HG03135 (cell line): ENCODE measurements at regions not wholly inside any gene's neighbourhood (a gene's known extent, or its start where the extent isn't known, plus 50 kb on each side); places are given as distances from the start of the nearest gene placed in this dataset.

Experiments
- ATAC-seq: cut with Tn5 transposase; IDR thresholded peaks from one replicate; pipeline ENCODE4 v1.9.1; 2021; ENCODE audit warnings: mild to moderate bottlenecking, moderate library complexity; ENCODE audit not compliant: unreplicated experiment

- no peak for ATAC-seq
Observed at GRCh38 chr3:80542456-80542855, 774.7 kb upstream of the ROBO1 start.

- ATAC-seq = no peak
Observed at GRCh38 chr3:80537680-80538079, 769.9 kb upstream of the ROBO1 start.

- no peak for ATAC-seq
Observed at GRCh38 chr3:80535286-80535685, 767.5 kb upstream of the ROBO1 start.

DNA sequence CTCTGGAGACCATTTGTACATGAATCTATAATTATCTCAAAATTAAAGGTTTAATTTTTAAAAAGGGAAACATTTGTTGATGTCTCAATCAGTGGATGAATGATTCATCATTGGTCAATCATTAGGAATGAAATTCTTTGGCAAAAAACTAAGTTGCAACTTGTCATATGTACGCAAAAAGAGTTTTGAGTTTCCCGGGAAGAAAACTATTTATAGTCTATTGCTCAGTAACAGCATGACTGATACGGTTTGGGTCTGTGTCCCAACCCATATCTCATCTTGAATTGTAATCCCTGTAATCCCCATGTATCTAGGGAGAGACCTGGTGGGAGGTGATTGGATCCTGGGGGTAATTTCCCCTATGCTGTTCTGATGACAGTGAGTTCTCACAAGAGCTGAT is 765.8 kb upstream of the ROBO1 start:
- no peak for ATAC-seq

DNA sequence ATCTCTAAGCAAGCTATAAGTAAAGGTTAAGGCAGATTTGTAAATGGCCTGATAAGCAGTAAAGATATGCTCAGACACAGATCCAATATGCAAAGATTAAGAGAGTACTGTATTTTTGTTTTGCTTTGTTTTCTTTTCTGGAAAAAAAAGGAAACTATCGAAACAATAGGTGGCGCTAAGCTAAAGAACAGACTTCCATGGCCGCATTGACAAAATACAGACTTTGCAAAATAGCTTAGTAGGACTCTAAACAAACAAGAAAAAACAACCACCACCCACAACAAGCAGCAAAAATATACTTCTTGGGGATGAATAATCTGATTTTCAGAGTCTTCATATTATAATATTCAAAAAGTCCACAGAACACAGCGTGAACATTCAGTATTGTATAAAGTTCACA is 758.4 kb upstream of the ROBO1 start:
- no peak for ATAC-seq

GRCh38 chr3:80521081-80521480 is 753.3 kb upstream of the ROBO1 start:
- ATAC-seq = no peak

DNA sequence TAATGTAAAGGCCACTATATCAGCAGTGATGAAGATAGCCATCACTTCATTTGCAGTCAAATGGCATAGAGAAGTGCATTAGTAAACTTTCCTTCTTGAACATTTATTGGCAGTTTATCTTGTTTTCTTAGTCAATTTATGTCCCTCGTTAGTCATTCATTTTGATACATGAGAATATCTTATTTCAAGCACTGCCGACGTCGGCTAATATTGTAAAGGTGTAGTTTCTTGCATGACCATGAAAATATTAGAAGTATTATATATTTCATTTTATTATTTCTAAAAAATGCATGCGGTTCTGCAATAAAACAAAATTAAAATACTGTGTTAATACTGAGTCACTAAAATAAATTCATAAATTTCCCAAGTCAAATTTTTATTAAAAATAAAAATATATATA is 751.6 kb upstream of the ROBO1 start:
- no peak for ATAC-seq

GRCh38 chr3:80496452-80496851 is 728.7 kb upstream of the ROBO1 start:
- no peak for ATAC-seq

- ATAC-seq = no peak
Observed at GRCh38 chr3:80492162-80492561, 724.4 kb upstream of the ROBO1 start.

DNA sequence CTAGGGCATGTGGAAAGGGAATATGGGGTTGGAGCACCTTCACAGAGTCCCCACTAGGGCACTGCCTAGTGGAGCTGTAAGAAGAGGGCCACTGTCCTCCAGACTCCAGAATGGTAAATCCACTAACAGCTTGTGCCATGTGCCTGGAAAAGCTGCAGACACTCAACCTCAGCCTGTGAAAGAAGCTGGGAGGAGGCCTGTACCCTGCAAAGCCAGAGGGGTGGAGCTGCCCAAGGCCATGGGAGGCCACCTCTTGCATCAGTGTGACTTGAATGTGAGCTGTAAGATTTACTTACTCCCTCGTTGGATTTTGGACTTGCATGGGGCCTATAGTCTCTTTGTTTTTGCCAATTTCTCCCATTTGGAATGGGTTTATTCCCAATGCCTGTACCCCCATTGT is 705.2 kb upstream of the ROBO1 start:
- no peak for ATAC-seq

- no peak for ATAC-seq
Observed at GRCh38 chr3:80472459-80472858, 704.7 kb upstream of the ROBO1 start.

GRCh38 chr3:80470433-80470832 is 702.6 kb upstream of the ROBO1 start:
- ATAC-seq = no peak

DNA sequence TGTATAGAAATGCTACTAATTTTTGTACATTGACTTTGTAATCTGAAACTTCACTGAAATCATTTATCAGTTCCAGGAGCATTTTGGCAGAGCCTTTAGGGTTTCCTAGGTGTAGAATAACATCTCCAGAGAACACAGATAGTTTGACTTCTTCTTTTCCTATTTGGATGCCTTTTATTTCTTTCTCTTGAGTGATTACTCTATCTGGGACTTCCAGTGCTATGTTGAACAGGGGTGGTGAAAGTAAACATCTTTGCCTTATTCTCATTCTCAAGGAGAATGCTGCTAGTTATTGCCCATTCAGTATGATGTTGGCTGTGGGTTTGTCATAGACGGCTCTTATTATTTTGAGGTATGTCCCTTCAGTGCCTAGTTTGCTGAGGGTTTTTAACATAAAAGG is 697.9 kb upstream of the ROBO1 start:
- no peak for ATAC-seq

DNA sequence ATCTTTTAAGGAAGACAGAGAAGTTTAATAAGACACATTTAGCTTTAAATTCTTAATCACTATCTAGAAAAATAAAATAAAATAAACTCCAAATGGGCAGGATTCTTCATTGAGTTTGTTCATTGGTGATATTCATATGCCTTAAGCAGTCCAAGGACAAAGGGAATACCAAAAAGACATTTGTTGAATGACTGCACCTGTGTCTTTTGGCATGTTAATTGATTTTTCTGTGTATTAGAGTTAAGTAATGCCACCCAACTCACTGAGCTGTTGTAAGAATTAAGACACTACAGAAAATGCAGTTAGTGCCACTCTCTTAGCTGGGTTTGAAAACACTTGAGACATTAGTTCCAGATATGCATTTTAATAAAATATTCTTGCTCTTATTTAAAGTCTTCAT is 683.6 kb upstream of the ROBO1 start:
- no peak for ATAC-seq

DNA sequence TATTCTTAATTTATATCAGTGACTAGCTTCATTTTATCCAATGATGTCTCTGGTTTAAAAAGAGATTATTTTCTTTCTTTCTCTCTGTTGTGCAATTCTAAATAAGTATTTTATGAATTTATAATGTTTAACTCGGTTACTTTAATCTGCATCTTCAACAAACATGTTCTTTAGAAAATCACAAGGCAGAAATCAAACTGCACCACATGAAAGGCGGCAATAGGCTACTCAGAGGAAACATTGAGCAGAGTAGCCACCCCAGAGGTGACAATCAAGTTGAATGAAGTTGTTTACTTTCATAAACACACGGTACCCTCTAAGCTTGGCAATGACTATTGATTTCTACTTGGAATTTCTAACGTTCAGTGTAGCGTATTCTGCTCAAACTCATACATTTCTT is 677.8 kb upstream of the ROBO1 start:
- ATAC-seq = no peak

DNA sequence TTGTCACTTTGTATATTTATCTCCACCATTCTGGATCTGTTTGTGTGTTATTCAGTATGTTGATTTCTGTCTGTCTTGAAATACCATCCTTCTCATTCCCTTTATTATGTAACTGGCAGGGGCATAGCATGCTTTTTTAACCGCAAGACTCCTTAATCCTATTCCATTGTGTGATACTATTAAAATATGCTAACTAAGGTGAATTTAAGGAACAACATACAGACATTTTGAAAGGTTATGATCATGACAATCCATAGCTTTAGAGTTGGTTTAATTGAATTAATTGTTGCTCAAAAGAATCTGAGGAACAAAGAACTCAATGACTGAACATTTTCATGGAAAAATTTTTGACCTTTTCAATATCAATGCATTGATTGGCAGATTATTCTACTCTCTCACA is 677.3 kb upstream of the ROBO1 start:
- ATAC-seq = no peak

- no peak for ATAC-seq
Observed at GRCh38 chr3:80439490-80439889, 671.7 kb upstream of the ROBO1 start.

GRCh38 chr3:80434366-80434765 is 666.6 kb upstream of the ROBO1 start:
- no peak for ATAC-seq

DNA sequence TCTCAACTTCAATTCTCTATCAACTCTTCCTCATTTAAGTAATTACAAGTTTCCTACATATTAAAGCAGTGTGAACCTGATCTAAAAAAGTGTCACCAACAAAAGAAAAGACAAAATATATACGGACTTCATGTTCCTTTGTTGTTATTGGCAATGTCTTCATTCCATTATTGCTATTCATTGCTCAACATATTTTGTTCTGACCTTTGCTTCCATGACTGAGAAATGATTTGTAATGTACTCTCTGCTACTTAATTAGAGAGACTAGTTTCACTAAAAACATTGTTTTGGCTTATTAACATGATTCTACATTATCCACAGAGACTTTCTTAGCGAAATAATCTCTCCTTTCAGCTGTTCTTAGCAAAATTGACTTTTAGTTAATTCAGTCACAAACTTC is 657.2 kb upstream of the ROBO1 start:
- ATAC-seq = no peak

DNA sequence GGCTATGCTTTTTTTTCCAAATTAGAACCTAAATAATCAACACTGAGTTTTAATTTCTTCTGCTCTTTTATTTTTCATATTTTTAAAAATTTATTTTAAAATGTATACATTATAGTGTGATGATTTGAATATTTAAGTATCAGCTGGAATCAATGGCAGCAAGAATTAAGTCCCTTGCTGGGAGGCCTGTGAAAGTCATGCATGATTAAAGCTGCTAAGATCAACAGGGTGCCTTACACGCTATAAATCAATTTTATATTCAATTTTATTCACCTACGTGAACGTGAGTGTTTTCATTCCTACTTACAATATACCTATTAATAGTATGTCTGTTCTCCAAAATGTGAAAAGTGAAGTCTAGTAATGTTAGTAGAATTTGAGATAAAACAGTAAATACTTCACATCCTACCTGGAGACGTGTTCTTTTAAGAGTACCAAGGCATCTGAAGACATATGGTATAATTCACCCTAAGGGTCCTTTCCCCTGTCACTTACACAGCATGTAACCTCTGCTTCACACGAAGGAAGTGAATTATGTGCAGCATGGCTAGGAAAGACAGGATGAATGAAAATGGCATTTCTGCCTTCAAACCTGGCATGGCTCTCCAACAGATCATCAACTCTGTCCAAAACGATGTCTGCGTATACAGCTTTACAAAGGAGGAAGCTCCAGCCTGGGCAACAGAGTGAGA is 640.4 kb upstream of the ROBO1 start:
- no peak for ATAC-seq

DNA sequence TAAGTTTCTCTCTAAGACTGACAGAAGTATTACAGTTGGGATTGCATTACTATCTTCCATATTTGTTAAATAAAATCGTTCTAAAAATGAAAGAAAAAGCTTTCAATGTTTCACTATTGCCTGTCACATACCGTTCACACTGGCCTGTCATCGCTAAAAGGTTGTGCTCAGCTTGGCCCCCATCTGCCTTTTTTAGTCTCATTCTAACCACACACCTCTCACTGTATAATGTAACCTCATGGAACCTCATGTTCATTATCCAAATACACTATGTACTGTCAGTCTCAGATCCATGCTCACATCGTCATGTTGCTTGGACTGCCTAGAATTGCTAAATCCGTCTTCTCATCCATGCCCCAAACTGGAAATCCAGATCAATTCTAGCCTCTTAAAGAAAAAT is 637.8 kb upstream of the ROBO1 start:
- no peak for ATAC-seq

GRCh38 chr3:80395023-80395422 is 627.2 kb upstream of the ROBO1 start:
- no peak for ATAC-seq

DNA sequence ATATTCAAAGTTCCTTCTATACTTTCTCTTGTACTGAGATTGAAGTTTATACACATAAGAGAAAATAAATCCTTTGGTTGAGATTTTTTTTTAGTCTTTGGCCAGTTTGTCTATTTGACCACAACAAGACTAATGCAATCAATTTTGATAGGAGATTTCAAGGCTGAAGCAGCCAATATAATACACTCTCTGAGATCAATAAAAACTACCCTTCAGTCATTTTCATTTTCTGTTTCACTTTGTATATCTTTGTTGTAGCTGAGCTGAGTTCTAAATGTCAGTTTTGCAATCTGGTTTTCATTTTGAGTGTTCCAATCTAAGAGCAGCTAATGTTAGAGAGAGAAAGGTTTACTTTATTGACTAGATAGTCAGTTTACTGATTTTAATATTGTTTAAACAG is 623.8 kb upstream of the ROBO1 start:
- ATAC-seq = no peak
